HG03558 (cell line): ENCODE measurements at regions not wholly inside any gene's neighbourhood (a gene's known extent, or its start where the extent isn't known, plus 50 kb on each side); places are given as distances from the start of the nearest gene placed in this dataset.
"Not testable (repeated sequence)": the region's sequence is repeated elsewhere in the genome, so short reads cannot be mapped to it uniquely, and the experiment has no call there.

Source experiments
- ATAC-seq: cut with Tn5 transposase; IDR thresholded peaks from one replicate; pipeline ENCODE4 v1.9.1; 2021; ENCODE audit warnings: moderate number of reproducible peaks; ENCODE audit not compliant: unreplicated experiment; ENCODE audit errors: extremely low read depth

GRCh38 chr10:17538941-17539340 lies 78.2 kb downstream of the HACD1 start:
- no peak for ATAC-seq

- no peak for ATAC-seq
Measured at GRCh38 chr10:17537281-17537680, 79.9 kb downstream of the HACD1 start.

GRCh38 chr10:17536221-17536620 lies 81.0 kb downstream of the HACD1 start:
- ATAC-seq, result no peak

- ATAC-seq, result no peak
Measured at GRCh38 chr10:17533731-17534130, 79.3 kb upstream of the ST8SIA6 start.

- ATAC-seq, result no peak
Measured at GRCh38 chr10:17528306-17528862, 74.0 kb upstream of the ST8SIA6 start.

- no peak for ATAC-seq
Measured at GRCh38 chr10:17527514-17528146, 73.2 kb upstream of the ST8SIA6 start.

GRCh38 chr10:17526571-17526970 lies 72.2 kb upstream of the ST8SIA6 start:
- not testable (repeated sequence) for ATAC-seq

- ATAC-seq, result no peak
Measured at GRCh38 chr10:17523917-17524316, 69.5 kb upstream of the ST8SIA6 start.

- ATAC-seq, result no peak
Measured at GRCh38 chr10:17523246-17523753, 68.9 kb upstream of the ST8SIA6 start.

GRCh38 chr10:17522269-17522668 lies 67.9 kb upstream of the ST8SIA6 start:
- ATAC-seq, result not testable (repeated sequence)

- ATAC-seq, result no peak
Measured at GRCh38 chr10:17519457-17519856, 65.1 kb upstream of the ST8SIA6 start.

- no peak for ATAC-seq
Measured at GRCh38 chr10:17518338-17518737, 63.9 kb upstream of the ST8SIA6 start.

GRCh38 chr10:17516376-17516775 lies 62.0 kb upstream of the ST8SIA6 start:
- no peak for ATAC-seq

GRCh38 chr10:17512341-17513001 lies 58.1 kb upstream of the ST8SIA6 start:
- no peak for ATAC-seq

- peak; percentile 57 for ATAC-seq
Measured at GRCh38 chr10:17510242-17510908, 56.0 kb upstream of the ST8SIA6 start.

- ATAC-seq, result no peak
Measured at GRCh38 chr10:17507538-17507937, 53.1 kb upstream of the ST8SIA6 start.

- ATAC-seq, result no peak
Measured at GRCh38 chr10:17506856-17507471, 52.6 kb upstream of the ST8SIA6 start.

GRCh38 chr10:17506390-17506789 lies 52.0 kb upstream of the ST8SIA6 start:
- ATAC-seq, result no peak

GRCh38 chr10:17504547-17505245 lies 50.3 kb upstream of the ST8SIA6 start:
- no peak for ATAC-seq
